Amniotic epithelial cell (primary cell): ENCODE measurements at regions not wholly inside any gene's neighbourhood (a gene's known extent, or its start where the extent isn't known, plus 50 kb on each side); places are given as distances from the start of the nearest gene placed in this dataset.
A peak's percentile ranks its signal among the peaks of the same experiment; 100 is the strongest.

Experiments used
- DNase-seq: peaks from one replicate; pipeline ENCODE4 v3.0.0-alpha.2; 2010; ENCODE audit warnings: low read depth

DNA sequence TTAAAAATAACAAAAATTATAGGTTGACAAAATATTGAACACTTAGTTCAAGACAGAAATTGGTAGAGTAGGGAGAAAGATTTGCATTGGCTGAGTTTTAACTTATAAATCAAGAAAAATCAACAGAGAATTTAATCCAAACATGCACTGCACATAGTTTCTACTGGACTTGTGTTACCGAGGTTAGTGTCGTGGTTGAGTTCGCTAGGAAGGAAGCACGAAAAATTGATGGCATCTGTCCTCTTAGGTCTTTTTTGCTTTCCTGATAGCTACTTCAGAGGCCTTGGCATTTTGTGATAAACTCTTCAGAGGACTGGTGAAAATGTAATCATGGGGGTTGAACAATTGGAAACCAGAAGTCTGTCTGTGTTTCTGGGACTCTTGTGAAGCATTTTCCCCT is 392.9 kb downstream of the NUAK1 start:
- DNase-seq: no peak

DNA sequence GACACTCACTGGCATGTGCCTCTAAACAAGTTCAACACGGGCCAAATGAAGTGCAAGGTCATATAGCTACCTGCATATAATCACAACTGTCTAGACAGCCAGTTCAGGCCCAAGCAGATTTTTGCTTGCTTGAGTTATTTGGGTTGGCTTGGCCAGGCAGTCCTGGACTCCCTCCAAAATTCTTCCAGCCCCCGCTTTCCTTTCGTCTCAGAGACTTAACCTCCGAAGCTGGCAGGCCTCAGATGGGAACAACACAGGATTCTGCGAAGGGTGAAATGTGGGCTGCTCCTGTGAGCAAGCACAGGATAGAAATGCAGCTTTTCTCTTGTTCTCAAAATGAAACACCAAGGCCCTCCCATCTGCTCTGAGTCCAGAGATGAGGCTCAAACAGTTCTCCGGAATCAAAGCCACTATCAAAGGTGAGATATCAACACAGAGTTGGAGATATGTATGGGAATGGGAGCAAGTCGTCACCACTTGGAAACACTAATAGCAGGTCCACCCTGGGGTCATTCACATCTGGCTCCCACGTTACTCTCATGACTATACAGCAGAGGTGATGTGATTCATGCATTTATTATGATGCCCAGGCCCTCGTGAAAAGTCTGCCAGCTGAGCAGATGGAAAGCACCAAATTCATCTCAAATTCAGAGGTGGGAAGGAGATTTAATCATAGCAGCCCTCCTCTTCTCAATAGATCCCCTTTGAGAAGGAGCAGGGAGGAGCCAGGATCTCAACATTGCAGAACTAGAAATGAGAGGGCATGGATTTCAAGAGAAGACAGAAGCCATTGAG is 389.8 kb downstream of the NUAK1 start:
- peak; percentile 72 for DNase-seq

DNA sequence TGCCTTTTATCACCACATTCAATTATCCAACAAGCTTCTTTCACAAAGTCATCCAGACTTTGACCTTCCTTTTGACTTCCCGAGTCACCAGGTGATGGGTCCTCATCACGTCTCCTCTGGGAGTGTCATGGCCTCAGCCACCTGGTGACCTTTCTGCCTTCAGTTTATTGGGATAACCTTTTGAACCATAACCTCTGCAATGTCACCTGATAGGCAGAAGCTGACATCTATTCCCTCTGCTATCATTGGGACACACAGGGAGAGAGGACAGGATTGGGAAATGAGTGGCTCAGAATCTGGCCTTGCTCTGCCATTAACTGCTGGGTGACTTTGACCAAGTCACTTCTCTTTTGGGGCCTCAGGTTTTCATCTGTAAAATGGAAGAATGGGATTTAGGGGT is 388.7 kb downstream of the NUAK1 start:
- DNase-seq: no peak

DNA sequence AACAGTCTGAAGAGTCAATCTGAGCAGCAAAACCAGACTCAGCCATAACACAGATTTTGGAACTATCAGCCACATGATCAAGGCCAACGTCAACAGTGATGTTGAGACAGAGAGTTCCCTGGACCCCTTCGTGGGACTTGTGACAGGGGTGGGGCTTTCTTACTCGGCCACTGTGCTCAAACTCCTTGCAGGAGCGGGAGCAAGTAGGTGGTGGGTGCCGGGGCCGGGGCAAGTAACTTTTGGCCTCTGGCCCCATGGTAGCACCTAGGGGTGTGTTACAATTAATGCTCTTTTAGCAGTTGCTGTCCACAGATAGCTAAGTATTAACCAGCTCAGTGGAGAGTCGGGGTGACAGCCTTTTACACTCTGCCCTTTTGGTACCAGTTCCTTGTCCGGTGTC is 384.4 kb downstream of the NUAK1 start:
- no peak for DNase-seq

DNA sequence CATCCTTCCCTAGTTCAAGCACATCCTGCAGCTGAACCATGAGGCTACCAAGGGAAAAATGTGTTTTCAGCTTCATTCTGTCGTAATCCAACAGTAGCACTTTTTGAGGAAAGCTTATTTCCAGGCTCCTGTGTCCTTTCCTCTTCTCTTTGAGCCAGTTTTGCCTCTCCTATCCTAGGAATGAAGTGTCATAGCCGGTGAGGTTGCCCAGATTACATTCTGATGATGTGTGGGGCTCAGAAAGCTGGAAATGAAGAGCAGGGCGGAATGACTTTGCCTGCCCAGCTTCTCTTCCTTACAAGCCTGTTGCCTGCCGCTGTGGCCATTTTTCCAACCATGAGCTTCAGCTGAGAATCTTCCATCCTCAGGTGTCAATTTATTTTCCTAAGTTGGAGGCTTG is 381.8 kb downstream of the NUAK1 start:
- DNase-seq: no peak

DNA sequence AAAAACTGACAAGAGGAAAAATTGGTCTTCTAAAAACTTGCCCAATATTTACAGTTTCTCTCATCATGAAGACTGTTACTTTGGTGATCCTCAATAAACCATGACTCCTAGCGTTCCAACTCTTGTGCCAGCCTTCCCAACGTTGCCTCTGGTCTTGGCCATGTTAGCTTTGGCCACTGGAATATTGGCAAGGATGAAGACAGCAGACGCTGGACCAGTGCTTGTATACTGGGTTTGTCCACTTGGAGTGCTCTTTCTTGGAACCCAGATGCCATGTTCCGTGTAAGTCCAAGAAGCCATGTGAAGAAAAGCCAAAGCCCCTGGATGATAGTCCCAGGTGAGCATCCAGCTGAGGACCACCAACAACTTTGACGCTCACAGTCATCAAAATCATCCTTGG is 379.6 kb downstream of the NUAK1 start:
- DNase-seq: no peak

DNA sequence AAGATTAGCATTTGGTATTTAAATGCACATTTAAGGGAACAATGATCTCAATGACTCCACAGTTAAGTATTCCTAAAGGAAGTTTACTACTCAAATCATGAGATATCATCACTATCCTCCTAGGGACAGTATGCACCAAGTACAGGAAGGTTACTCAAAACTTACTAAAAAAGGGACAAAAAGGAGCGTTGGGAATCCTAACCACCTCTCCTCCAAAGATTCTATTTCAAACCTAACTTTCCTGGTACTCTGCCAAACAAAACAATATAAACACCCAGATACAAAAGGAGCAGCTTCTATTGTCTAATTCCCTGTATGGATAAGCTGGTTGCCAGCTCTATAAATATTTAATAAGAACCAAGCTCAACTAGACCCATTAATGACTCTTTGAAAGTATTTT is 377.7 kb downstream of the NUAK1 start:
- no peak for DNase-seq

DNA sequence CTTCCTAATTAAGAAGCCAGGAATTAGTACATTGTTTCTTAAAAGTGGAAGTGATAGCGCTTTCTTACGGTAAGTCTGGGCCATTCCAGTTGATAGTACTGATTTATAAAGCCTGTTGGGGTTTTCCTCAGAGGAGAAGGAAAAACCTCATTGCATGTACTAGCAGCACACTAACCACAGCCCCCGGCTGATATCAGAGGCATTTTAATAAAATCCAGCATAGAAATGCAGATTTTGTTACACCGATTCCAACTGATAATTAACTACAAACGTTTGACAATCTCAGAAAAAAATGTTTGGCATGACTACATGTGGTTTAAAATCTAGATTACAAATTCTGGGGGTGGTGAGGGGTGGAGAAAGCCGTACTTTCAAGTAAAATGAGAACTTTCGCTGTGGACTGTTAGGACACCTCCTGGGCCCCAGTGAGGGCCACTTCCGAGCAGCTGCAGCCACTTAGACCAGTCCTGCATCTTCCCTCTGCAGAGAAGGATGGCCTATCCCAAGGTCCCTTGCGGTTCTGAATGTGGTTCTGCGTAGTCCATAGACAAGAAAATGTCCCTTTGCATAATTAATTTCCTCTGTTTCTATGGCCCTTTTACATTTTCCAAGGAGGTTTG is 374.4 kb downstream of the NUAK1 start:
- peak; percentile 56 for DNase-seq

DNA sequence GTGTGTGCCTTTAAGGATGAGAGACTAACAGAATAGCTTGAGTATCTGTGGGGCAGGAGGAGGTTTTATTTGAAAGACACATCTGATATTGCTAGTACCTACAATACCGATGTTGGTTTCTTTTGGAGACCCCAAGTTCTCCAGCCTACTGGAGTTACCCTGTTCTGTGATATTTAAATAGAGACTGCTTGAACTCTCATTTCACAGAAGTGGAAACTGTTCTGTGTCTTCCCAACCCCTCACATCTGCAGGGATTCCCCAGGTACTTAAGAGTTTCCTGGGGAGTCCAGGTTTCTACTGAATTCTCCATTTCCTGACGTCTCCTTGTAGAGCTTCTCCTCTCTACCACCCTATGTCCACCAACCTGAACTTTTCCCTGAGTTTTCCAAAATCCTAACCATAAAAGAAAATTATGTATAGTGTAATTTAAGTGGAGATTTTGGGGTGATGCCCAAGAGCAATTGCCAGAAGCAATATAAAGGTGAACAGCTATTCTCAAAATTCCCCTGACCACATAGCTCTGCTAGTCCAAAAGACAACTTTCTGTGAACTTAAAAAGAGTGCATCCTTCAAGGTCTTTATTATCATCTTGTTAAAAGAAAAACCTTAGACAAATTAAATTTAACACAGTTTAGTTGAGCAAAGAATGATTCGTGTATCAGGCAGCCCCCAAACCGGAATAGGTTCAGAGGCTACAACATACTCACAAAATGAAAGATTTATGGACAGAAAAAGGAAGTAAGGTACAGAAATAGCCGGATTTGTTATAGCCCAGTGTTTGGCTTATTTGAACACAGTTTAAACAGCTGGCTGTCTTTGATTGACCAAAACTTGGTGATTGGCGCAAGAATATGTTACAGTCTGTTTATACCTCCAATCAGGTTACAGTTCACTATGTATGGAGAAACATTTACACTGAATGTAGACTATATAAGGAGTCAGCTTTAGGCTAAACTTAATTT is 373.4 kb downstream of the NUAK1 start:
- DNase-seq: no peak

DNA sequence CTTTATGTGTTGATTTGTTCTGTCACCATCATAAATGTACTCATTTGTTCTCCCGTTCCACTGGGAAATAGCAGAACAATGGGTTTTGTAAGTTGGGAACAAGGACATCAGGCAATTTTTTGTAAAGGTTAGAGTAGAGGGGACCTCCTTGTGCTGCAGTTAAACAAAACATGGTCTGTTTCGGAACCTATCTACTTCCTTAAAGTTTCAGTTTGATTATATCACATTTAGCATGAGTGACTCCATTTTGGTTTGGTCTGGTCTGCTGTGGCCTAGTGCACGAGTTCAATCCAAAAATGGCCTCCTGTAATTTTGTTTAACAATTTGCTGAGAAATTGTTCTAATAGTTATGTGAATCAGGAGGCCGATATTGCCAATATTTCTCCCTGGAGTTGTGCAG is 372.7 kb downstream of the NUAK1 start:
- no peak for DNase-seq

DNA sequence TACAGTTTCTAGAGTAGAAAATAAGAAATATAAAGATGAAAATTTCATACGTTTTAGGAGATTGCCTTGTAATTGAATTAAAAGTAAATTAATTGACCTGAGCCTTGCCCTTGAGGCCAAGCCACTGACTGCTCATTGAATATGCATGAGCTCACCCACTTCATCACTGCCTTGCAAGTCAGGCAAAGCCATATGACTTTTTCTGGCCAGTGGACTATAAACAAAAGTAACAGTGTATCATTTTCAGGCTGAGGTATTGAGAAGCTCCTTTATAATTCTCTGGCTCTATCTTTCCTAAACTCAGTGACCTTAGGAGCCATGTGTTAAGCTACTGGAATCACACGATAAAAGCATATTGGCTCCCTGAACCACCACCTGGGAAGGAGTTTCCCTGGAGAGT is 369.3 kb downstream of the NUAK1 start:
- DNase-seq: no peak

DNA sequence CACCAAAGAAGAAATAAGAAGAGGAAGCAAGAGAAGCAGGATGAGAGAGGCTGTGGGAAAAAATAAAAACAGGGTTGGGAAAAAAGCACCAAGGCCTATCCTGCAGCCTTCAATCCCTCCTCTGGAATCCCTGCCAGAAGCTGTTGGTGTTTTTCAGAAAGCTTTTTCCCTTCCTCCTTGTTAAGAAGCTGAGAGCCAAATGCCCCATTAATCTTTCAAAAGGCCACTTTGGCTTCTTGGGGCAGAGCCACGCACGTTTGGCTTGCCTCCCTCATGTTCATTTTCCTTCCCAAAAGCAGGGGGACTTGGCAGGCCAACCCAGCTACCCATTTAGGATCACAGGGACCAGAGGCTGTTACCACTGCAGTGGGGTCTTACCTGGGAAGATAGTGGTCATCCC is 365.3 kb downstream of the NUAK1 start:
- DNase-seq: no peak

DNA sequence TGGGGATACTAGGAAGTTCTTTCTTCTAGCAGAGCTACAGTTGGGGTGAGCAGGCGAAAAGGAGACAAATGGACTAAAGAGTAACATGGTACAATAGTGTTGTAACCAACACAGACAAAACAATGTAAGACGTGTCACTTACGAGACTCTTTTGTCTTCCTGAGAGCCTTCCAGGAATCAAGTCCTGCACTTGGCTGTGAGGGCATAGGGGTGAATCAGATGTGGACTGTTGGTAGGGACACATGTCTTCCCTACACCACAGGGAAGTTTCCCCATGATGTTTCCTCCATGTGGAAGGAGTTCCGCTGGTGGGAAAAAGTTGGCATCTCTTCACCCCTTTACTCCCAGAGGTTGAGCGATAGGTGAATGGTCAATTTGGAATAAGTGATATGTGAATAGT is 364.7 kb downstream of the NUAK1 start:
- no peak for DNase-seq

DNA sequence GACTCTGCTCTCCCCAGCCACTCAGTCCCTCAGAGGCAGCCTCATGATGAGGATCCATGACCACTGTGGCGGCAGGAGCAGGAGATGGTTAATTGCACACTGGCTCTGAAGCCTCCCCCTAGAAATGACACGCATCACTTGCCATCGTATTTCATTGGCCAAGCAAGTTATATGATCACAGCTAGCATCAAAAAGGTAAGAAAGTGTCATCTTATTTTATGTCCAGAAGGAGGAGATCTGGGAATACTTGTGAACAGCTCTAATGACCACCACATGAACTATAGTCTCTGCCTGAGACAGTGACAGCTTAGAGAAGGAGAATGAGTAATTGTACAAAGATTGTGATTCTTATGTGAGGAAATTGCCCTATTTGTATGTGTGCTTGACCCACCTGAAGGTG is 363.4 kb downstream of the NUAK1 start:
- DNase-seq: peak; percentile 61

DNA sequence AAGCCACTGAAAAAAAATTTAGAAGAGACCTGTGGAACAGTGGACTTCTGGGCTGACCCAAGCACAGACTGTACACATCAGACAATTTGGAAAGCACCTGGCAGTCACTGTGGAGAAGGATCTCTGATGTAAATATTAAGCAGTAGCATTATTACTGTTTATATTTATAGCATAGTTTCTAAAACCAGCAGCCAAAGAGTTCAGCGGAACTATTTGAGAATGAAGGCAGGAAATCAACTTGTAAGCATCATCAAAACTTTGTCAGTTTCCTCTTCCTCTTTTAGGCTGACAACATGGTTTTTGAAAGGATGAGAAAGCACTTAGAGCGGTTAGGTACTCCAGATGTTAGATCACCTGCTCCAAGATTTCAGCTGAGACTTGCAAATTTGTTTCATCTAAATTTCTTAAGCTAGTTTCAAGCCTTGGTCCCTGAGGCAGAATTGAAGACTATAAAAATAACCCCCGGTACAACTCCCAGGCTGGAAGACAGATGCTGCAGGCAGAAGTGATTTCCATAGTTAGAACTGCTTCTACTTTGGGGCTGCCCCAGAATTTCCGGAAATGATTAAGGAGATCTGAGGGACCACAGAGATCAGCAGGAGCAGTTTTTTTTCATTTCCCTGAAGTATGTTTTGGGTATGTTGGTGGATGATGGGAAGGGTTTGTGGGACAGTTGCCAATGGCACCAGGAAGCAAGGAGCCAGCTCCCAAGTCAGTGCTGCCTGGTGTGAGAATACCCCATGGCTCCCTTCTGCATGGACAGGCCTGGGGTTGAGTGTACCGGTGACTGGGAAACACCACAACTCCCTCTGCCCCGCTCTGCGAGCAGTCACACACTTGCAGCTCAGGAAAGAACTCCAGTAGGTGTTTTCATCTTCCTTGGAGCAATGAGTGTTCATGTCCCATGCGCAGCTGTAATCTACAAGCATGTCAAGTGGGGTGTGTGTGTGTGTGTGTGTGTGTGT is 354.5 kb downstream of the NUAK1 start:
- no peak for DNase-seq

DNA sequence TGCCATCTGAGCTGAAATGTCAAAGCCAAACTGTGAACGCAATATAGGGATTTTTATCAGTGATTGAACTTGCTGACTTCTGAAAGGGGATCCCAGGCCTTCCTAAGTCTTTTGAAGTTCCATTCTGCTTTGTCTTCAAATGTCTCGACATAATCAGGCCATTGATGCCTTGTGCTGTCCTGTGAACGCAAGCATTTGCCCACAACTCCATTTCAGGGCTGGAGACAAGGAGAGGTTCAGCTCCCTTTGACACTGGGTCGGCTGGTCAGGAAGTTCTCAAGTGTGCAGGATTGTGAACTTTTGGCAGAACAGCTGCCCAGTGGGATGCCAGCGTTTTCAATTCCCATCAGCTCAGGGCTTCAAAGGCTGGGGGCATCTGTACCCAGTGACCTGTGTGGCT is 345.3 kb downstream of the NUAK1 start:
- no peak for DNase-seq

DNA sequence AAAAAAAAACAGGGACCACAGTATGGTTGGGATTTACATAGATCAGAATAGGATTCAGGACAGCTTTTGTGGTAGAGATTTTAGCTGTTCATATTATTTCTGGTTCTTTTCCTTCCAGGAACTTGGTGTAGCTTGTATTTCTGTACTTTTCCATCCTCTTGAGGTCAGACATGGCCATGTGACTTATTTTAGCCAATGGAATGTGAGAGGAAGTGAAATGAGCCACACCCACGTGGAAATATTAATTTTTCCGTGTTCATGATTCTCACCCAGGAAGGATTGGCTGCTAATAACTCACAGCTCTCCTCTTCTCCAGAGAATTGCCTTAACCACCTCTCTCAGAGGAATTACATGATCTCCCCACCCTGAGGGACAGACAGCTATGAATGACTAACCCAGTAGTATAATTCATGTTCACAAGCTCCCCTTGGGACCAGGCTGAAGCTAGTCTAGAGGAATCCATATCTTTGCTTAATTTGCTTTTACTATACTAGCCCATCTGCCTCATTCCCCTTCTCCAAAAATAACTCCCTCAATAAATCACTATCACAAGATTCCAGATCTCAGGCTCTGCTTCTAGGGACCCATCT is 340.4 kb downstream of the NUAK1 start:
- DNase-seq: no peak

DNA sequence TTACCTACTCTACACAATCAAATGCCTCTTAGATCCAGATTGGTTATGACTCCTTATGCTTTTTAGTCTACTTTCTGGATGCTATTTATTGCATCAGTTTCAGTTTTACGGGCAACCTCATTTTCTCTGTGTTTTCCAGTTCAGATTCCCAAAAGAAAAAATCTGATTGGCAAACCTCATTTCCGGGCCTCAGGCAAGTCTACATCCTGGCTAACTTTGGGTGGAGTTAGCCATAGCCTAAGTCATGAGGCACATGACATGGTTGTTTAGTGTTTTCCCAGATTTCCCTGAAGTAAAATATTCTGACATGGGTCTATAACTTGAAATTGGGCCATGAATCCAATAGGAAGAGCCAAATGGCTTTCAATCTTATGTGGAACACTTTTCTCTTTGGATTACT is 339.7 kb downstream of the NUAK1 start:
- DNase-seq: no peak

DNA sequence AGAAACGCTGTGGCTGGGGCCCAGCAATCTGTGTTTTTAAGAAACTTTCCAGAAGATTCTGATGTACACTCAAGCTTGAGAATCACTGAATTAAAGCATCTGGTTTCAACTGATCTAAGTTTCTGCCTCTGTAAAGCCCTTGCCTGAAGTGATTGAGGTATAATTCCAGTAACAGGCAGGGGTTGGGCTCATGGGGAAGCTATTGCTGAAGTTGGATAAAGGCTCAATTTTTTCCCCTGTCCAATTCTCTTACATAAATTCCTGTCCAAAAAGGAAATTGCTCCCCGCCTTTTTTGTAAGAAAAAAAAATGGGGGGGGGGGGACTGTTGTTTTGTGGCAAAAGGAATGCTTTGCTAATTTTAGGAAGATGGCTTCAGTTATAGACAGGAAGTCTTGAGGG is 337.4 kb downstream of the NUAK1 start:
- DNase-seq: no peak

DNA sequence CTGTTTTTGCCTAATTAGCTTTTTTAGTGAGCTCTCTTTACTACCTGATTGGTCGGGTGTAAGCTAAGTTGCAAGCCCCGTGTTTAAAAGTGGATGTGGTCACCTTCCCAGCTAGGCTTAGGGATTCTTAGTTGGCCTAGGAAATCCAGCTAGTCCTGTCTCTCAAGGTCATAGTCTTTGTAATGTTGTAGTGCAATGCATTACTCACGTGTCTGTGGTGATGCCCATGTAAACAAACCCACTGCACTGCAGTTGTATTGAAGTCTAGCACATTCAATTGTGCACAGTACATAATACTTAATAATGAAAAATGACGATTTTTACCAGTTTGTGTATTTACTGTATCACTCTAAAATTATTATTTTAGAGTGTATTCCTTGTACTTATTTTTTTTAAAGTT is 335.5 kb downstream of the NUAK1 start:
- peak; percentile 81 for DNase-seq

DNA sequence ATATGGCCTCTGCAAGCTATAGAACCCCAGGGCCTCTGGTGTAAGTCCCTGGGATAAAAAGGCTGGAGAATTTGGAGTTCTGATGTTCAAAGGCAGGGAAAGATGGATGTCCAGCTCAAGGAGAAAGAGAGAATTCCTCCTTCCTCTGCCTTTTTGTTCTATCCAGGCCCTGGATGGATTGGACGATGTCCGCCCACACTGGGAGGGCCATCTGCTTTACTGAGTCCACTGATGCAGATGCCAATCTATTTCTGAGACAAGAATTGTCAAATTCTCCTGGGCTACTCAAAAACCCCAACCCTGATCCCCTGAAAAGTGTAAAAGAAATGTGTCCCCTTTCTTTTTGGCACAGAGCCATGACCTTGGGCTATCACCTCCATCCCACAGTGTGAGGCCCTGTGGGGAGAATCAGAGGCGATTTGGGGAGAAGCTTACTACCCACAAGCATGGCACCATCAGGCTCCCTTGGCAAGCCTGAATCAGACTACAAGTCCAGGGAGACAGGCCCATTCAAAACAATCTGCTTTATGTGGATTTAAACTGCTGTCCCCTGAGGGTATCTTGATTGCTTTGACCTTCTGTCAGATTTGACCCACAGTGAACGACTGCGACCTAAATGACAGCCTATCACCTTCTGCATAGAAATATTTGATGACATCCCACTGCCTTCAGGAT is 334.0 kb downstream of the NUAK1 start:
- DNase-seq: no peak
